ENCODE measurements at regions not wholly inside any gene's neighbourhood (a gene's known extent, or its start where the extent isn't known, plus 50 kb on each side); places are given as distances from the start of the nearest gene placed in this dataset.

DNA sequence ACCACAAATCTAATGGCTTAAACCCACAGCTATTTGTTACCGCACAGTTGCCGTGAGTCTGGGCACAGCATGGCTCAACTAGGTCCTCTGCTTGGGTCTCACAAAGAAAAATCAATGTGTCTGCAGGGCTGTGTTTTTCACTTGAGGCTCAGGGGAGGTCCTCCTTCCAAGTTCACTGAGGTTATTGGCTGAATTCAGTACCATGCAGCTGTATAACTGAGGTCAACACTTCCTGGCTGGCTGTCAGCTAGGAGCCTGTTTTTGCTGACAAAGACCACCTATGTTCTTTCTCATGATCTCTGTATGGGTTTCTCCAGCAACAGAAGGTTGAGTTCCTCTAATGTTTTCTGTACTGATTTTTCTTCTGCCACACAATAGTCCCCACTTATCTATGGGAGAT is 736.7 kb upstream of the PRKX start:
- TF ChIP-seq, protein P1, sequence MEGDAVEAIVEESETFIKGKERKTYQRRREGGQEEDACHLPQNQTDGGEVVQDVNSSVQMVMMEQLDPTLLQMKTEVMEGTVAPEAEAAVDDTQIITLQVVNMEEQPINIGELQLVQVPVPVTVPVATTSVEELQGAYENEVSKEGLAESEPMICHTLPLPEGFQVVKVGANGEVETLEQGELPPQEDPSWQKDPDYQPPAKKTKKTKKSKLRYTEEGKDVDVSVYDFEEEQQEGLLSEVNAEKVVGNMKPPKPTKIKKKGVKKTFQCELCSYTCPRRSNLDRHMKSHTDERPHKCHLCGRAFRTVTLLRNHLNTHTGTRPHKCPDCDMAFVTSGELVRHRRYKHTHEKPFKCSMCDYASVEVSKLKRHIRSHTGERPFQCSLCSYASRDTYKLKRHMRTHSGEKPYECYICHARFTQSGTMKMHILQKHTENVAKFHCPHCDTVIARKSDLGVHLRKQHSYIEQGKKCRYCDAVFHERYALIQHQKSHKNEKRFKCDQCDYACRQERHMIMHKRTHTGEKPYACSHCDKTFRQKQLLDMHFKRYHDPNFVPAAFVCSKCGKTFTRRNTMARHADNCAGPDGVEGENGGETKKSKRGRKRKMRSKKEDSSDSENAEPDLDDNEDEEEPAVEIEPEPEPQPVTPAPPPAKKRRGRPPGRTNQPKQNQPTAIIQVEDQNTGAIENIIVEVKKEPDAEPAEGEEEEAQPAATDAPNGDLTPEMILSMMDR (IDR thresholded peaks at IDR 0.05; ENCODE audit: low read depth, low read length), result no peak
- no peak for TF ChIP-seq EZH2phosphoT487 (IDR thresholded peaks at IDR 0.05; ENCODE audit: low read depth)

All from OCI-LY3 (cell line).